ENCODE measurements at regions not wholly inside any gene's neighbourhood (a gene's known extent, or its start where the extent isn't known, plus 50 kb on each side); places are given as distances from the start of the nearest gene placed in this dataset.
A peak's percentile ranks its signal among the peaks of the same experiment; 100 is the strongest.
"Not testable (repeated sequence)": the region's sequence is repeated elsewhere in the genome, so short reads cannot be mapped to it uniquely, and the experiment has no call there.

DNA sequence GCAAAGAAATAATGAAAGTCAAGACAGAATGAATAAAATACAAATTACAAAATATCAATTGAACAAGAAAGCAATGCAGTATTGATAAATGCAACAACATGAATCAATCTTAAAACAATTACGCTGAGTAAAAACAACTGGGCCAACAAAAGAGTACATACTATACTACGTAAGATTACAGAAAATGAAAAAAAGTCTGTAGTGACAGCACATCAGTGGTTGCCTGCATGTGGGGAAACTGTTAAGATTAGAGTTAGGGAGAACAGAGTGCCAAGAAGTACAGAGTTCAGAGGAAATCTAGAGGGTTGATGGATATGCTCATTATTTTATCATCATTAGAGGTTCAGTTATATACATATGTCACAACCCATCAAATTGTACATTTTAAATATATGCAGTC, 706.6 kb upstream of the ACO1 start:
- FAIRE-seq (no peak), DNase-seq (ENCODE audit: low spot score) (no peak)

DNA sequence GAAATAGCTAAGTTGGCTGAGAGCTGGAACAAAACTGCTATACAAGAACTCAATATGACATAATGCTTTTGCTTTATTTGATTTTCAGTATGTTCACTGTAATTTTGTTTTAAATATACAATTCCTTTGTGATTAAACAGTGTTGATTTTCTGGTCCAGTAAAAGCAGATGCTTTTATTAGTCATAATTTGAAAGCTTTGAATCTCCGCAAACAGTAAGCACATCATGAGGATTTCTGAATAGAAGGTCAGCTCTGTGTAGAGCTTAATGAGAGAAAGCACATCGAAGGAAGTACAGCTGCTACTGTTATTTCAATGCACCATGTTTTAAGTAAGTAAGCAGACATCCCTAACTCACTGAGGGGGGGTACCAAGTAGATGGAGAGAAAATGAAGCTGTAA, 701.3 kb upstream of the ACO1 start:
- DNase-seq (ENCODE audit: low spot score): no peak
- no peak for FAIRE-seq

DNA sequence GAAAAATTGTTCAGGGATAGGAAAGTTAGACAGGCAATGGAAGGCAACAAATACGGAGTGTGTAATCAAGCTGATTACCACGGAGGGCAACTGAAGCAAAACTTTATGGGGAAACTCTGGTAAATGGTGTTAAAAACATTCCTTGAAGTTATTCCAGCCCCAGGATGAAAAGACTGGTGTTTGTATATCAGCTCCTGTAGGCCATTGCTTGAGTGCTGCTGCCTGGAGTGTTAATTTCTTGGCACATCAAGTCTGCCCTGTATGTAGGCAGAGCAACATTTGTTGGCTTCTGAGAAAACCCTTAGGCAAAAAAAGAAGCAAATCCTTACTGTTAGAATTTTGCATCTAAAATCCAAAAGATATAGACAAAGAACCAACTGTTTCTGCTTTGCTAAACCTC, 686.5 kb upstream of the ACO1 start:
- DNase-seq (ENCODE audit: low spot score): no peak
- no peak for FAIRE-seq

DNA sequence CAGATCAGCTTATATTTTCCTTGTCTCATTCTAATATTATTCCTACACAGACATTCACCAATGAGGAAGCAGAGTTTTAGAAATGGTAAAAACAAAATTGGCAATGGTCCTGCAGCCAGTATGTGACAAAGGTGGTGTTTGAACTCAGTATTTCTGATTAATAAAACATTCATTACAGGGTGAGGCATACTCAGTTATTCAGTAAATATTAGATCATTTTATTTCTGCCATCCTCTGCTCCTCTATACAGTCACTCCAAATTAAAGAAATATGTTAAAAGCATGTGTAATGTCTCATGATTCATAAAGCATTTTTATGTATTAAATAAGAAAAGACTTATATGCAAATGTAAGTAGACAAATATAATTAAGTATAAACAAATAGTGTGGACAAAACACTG, 684.6 kb upstream of the ACO1 start:
- no peak for FAIRE-seq

DNA sequence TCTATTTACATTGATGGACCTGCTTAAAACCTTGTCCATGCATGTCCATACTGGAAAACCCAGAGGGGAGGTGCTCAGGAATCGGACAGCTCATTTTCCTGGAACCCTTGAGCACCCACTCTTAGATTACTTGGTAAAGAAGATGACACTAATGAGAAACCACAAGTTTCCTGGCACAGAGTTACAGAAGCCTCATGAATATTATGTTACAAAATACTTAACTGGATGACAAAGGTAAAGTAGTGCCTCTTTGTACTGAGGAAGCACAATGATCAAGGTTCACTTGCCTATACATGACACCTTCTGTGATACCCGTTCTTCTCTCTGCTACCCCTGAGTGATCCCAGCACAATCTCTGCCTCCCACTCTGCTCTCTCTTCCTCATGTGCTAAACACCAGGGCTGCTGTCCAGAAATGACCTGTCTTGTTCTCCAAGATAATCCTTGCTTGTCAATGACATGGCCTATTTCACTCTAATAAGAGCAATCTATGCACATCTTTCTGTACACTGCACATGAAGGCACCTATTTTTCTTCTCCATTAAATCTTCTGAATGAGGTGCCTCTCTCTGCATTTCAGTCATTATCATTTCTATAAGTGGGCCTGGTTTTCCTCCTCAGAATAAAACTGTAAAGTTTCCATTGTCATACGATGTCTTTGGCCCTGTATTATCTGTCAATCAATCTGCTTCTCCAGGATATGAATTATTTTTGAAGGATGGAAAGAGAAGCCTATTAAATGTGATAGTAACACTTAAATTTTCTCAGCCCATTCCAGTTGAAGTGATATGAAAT, 684.0 kb upstream of the ACO1 start:
- DNase-seq (ENCODE audit: low spot score) (no peak), FAIRE-seq (no peak)

More for the DNA sequence above, 684.6 kb upstream of the ACO1 start:
- DNase-seq (ENCODE audit: low spot score): no peak

DNA sequence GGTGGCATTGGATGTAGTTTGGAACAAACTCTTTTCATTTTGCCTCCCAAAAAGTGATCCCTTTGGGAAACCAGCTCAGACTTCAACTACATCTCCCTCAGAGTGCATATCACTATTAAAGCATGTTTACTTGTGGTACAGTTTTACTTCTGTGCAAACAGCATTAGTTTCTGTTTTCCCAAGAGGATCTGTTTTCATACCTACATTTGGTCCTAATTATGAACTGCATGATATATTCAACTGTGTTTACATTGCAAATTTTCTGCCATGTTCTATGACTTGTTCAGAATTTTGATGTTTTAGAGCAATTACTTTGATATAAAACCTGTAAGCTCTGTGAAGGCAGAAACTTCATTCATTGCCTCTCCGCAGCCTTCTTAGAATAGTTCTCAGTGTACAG, 681.5 kb upstream of the ACO1 start:
- no peak for FAIRE-seq
- no peak for DNase-seq (ENCODE audit: low spot score)

DNA sequence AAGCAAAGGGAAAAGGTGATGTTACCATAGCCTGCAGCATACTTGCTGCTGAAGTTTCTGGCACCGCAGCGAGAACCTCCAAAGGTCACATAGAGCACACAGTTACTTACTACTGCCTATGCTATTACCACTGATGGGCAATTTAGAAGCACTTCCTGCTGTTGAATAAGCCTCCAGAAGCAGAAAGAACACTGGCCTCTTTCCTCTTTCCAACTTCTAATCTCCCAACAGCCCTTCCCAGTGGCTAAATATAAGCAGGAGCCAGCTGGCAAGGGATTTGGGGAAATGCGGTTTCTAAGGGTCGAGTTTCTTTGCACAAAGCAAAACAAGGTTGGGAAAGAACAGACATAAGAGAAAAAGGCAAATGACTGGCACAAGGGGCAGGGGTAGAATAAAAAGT, 669.2 kb upstream of the ACO1 start:
- FAIRE-seq: no peak
- DNase-seq (ENCODE audit: low spot score): no peak

DNA sequence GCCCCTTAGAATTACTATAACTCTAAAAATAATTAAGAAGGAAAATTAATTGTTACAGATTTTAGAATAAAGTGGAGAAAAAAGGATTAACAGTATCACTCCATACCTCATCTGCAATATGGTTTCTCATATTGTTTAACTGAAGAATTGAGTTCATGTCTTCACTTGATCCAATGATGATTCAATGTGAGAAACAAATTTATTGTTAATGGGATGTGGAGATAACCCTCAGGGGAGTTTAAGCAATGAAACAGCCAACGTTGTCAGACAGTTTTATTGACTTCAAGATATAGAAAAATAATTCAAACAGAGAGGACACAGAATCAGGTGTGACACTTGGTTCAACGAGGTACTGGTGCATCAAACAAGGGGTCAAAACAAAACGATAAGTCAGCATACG, 665.2 kb upstream of the ACO1 start:
- DNase-seq (ENCODE audit: low spot score) (no peak), FAIRE-seq (no peak)

DNA sequence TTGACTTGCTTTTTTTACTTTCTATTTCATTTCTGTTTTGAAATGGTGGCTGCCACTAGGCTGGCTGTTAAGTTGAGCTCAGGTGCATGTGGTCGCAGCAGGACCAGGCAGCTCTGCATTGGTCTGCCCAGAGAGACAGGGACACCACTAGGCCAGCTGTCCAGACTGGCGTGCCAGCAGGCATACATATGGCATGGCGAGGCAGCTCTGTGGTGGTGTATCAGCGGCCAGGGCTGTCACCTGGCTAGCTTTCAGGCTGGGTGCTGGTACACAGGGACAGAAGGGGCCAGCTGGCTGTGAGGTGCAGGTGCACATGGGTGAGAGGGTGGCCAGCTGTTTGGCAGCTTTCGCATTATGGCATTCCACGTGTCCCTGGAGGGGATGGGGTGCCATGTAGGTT, 654.0 kb upstream of the ACO1 start:
- no peak for FAIRE-seq

DNA sequence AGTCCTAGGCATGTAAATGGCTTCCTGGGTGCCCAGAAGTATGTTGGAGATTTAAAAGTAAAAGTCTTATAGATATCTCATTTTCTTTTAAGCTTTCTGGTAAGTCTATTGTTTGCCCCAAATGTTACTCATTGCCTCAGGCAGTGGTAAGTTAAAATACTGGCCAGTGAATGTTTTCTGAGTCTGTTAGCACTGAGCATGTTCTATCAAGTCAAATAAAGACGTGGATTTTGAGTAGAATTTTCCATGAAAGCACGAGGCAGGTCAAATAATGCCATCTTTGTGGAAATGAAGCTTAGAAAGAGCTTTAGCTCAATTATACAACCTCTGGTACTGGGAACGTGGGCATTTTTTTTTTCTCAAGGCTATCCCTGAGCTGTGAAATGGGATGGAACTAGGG, 651.3 kb upstream of the ACO1 start:
- no peak for FAIRE-seq
- no peak for DNase-seq (ENCODE audit: low spot score)

More for the DNA sequence above, 654.0 kb upstream of the ACO1 start:
- no peak for DNase-seq (ENCODE audit: low spot score)

DNA sequence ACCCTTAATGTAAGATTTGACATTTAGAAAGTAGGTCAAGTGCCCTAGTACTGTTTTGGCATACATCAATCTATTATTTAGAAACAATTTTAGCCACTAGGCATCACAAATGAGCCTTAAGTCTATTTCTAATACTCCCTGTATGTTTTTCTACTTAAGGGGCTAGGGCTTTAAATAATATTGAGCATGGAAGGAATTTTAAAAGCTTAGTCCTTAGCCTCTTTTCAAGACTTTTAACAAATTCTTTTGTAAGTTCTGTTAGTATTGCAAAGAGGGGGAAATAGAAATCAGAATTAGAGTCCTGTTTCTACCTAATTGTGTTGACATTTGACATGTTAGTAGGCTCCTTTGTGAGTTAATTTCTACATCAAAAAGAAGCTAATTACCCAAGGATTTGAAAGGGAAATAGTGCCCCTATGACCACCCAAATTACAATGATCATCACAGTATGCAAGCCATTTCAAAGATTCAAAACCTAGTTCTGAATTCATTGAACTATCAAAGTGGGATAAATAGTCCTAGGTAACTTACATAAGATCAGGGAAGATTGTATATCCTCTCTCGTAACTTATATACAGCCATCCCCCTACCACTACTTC, 647.8 kb upstream of the ACO1 start:
- FAIRE-seq (no peak), DNase-seq (ENCODE audit: low spot score) (no peak)

DNA sequence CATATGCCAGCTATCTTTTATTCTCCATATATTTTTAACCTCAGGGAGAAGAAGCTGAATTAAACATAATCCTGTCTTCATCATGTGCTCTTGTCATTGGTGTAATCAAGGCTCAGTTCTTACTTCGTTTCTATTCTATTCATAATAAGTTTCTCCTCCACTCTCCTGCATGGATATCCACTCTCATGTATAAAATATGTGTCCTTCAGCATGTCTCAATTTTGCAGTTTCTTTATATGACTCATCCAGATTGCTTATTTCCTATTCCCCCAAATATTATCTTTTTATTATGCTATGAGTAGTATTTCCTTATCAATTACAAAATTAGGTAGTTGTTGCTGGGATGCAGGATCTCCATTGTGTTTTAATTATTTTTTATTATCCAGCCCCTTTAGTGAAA, 643.7 kb upstream of the ACO1 start:
- DNase-seq (ENCODE audit: low spot score): no peak
- FAIRE-seq: no peak

DNA sequence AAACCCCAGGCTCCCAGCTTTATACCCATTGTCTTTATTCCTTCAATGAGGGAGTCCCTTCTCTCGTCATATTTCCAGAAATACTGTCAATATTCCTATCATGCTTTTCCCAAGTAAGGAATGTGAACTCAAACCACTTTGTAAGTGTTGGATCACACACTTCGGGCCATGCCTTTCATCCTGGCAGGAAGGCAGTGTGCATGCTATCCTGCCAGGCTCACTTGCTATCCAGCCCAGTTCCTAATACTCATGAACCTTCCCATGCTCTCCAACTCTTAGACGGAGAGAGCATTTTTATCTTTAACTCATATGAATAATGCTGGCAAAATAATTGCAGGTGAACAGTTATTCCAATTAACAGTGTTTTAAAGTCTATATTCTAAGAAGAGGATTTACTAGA, 639.9 kb upstream of the ACO1 start:
- FAIRE-seq (no peak), DNase-seq (ENCODE audit: low spot score) (no peak)

DNA sequence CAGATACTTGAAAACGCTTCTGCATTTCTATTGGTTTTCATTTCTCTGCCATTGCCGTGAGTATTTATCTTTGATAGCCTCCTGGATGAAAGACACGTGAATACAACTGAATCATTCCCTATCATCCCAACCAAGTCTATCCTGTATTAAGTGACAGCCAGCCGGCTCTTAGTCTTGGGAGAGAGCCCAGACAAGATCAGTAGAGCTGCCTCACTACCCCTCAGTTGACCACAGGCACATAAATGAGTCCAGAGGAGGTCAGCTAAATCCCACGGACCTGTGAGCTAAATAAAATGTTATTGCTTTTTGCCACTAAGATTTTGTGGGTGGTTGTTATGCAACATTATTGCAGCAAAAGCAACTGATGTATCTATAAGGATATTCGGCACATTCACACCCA, 639.0 kb upstream of the ACO1 start:
- FAIRE-seq: no peak
- no peak for DNase-seq (ENCODE audit: low spot score)

DNA sequence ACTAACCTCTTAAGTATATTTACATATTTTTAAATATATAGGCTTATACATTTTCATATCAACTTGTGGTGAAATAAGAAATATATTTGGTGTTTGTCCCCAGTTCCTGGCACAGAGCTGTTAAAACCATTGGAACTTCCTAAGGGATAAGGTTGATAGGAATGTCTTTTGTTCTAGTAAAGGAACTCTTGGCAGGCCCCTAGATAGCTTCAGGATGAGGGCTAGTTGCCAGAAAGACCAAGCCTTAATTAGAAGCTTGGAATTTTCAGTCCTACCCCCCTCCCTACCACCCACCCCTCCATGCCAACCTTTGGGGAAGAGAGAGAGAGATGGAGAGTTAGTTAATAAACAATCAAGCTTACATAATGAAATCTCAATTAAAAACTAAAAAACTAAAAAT, 638.6 kb upstream of the ACO1 start:
- DNase-seq (ENCODE audit: low spot score) (no peak), FAIRE-seq (no peak)

DNA sequence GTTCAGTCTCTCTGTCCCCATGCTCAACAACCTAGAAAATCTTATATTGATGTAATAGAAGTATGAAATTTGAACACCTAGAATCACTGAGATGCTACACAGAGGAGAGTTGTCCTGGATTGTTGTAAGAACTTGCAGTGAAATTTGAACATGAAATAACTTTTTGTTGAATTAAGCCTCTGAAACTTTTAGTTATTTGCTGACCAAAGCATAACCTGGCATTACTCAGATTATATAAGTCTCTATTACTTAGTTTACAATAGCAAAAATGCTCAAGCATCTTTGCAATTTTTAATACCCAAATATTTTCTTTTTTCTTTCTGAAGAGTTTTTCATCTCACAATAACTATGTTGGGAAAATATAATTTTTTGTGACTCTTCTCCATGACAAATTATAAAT, 630.7 kb upstream of the ACO1 start:
- FAIRE-seq (no peak), DNase-seq (ENCODE audit: low spot score) (no peak)

DNA sequence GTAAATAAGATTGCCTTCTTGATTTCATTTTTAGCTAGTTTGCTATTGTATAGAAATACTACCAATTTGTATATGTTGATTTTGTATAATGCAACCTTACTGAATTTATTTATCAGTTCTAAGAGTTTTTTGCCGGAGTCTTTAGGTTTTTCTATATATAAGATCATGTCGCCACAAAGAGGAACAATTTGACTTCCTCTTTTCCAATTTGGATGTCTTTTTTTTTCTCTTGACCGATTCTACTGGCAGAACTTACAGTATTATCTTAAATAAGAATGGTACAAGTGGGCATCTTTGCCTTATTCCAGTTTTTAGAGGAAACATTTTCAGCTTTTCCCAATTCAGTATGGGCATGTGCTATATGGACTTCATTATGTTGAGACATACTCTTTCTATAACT, 624.7 kb upstream of the ACO1 start:
- no peak for FAIRE-seq
- no peak for DNase-seq (ENCODE audit: low spot score)

DNA sequence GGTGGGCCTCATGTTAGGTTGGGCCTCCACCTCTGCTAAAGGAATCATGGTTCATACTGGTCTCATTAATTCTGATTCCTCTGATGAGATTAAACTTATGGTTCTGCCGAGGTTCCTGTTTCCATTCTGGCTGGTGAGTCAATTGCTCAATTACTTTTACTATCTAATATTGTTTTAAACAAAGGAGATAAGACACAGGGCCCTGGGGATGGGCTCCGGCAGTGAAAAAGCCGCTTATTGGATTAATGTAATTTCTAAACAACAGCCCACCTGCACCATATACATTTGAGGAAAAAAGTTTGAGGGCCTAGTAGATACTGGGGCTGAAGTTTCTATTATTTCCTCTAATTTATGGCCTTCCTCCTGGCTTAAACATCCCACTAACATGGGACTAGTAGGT, 610.4 kb upstream of the ACO1 start:
- FAIRE-seq: not testable (repeated sequence)

DNA sequence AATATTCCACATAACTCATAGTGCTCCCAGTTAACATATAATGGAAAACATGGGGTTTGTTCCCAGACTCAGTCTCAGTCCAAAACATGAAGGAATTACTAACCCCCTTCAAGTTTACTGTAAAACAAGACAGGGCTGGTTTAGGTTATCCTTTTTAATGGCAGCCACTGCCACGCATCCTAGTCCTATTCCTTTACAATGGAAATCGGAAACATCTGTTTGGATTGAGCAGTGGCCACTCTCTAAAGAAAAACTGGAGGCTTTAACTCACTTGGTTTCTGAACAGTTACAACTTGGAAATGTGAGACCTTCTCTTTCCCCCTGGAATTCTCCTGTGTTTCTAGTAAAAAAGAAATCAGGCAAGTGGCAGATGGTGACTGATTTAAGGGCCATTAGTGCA, 609.9 kb upstream of the ACO1 start:
- DNase-seq (ENCODE audit: low spot score): no peak
- no peak for FAIRE-seq

More for the DNA sequence above, 610.4 kb upstream of the ACO1 start:
- DNase-seq (ENCODE audit: low spot score): not testable (repeated sequence)

DNA sequence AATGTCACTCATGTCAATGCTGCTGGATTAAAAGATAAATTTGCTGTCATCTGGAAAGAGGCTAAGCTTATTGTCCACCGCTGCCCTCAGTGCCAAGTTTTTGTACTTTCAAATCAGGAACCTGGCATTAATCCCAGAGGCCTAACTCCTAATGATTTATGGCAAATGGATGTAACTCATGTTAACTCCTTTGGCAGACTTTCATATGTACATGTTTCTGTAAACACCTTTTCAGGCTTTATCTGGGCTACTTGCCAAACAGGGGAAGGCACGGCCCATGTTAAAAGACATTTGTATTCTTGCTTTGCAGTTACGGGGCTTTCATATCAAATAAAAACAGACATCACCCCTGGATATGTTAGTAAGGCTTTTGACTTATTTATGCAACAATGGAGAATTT, 608.0 kb upstream of the ACO1 start:
- no peak for DNase-seq (ENCODE audit: low spot score)
- FAIRE-seq: no peak

DNA sequence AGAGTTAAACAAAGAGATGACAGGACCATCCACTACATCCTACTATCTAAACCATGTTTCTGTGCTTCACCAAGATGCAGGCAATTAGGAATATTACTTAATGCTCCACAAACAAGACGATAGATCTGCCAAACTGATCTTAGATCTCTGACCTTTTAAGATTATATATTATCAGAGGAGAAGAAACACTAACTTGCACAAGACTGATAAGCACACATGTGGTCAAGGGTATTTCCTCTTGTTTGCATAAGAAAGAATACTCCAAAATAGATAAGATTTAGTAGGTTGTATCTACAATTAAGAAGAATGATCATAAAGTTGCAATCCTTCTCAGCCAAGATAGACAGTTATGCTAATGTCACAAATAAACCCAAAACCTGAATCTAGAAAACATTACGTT, 601.0 kb upstream of the ACO1 start:
- no peak for DNase-seq (ENCODE audit: low spot score)
- FAIRE-seq: no peak

DNA sequence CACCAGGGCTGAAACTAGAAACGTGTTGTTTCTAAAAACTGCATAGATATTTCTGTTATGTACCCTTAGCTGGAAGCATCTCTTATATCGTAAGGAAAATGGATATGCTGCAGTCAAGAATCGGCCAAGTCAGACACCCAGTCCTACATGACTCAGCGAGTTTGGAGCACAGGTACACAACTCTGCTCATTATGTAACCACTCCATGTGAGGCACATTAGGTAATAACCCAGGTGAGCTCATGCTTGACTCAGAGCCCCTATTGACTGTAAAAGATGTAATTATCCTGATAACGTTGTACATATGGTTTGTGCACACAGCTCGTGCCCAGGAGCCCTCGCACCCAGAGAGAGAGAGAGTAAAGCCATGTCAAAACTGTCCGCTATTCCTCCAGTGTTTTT, 593.7 kb upstream of the ACO1 start:
- FAIRE-seq: no peak
- no peak for DNase-seq (ENCODE audit: low spot score)

DNA sequence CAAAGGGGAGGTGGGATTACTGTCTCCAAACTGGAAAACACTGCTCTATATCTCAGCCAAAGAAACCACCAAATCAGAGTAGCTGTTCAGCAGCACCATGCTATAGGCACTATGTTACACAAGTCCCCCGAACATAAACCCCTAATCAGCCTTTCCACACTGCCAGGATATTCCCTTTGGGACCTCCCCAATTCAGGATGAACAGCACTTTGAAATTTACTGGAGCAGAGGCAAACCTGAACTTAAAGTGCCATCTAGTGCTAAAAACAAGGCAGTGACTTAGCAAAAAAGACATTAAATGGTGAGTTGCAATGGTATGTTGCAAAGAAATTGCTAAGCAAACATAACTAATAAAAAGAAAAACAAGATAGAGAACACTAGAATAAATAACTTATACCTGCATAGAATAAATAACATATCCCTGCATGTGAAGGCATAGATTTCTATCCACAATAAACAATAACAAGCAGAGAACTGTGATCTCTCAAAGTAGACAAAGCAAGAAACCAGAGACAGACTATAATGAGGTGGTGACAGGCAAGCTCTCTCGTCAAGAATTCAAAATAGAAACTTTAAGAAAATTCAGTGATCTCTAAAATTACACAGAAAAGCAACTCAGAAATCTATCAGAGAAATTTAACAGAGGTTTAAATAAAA, 584.4 kb upstream of the ACO1 start:
- FAIRE-seq (no peak), DNase-seq (ENCODE audit: low spot score) (peak; percentile 18)

Data from RCC 7860 (cell line).